OCI-LY7 (cell line): ENCODE measurements at regions not wholly inside any gene's neighbourhood (a gene's known extent, or its start where the extent isn't known, plus 50 kb on each side); places are given as distances from the start of the nearest gene placed in this dataset.
A peak's percentile ranks its signal among the peaks of the same experiment; 100 is the strongest.
"Not testable (repeated sequence)": the region's sequence is repeated elsewhere in the genome, so short reads cannot be mapped to it uniquely, and the experiment has no call there.

Experiments used
- BruUV-seq: library from RNA; stranded (reverse); fragments of 400-500 nt; replicated peaks from 2 replicates; lab custom pipeline; 2021; lab: Mats Ljungman, UMichigan
- CTCF ChIA-PET: fragments of 300-600 bp; sonication (Branson Sonifier 250); formaldehyde crosslinking; loops from one replicate; lab custom pipeline; 2022; ENCODE audit warnings: antibody characterized with exemption; ENCODE audit not compliant: unreplicated experiment; lab: Charles Lee
- POLR2A ChIA-PET: fragments of 300-600 bp; sonication (Branson Sonifier 250); formaldehyde crosslinking; loops from one replicate; lab custom pipeline; 2022; ENCODE audit warnings: antibody characterized with exemption; lab: Charles Lee
- DNase-seq: peaks from one replicate; pipeline ENCODE4 v3.0.0-alpha.2; 2015; ENCODE audit warnings: low spot score
- H2AFZ ChIP-seq: fragments of 200-600 bp; sonication (generic), shearing (Covaris generic); 2 replicates; pipeline ENCODE4 v1.6.1; 2014; ENCODE audit warnings: mild to moderate bottlenecking, antibody characterized with exemption, low read length, moderate library complexity
- H3K27ac ChIP-seq: fragments of 200-600 bp; sonication (generic); 2 replicates; pipeline ENCODE4 v1.5.1; 2014; ENCODE audit warnings: mixed run types, low read depth, mild to moderate bottlenecking, moderate library complexity, low read length, inconsistent platforms; ENCODE audit not compliant: poor library complexity, severe bottlenecking
- H3K36me3 ChIP-seq: fragments of 200-600 bp; sonication (generic); 2 replicates; pipeline ENCODE4 v1.6.1; 2014; ENCODE audit warnings: mild to moderate bottlenecking, antibody characterized with exemption, low read length, moderate library complexity, mixed read lengths; ENCODE audit not compliant: insufficient read depth
- H3K4me1 ChIP-seq: fragments of 200-600 bp; sonication (generic); 2 replicates; pipeline ENCODE4 v1.5.1; 2014; ENCODE audit warnings: mild to moderate bottlenecking, low read length; ENCODE audit not compliant: insufficient read depth, poor library complexity, severe bottlenecking
- H3K4me2 ChIP-seq: fragments of 200-600 bp; sonication (generic); 2 replicates; pipeline ENCODE4 v1.6.1; 2014; ENCODE audit warnings: mild to moderate bottlenecking, low read length
- H3K4me3 ChIP-seq: fragments of 200-600 bp; sonication (generic); 2 replicates; pipeline ENCODE4 v1.5.1; 2014; ENCODE audit warnings: mild to moderate bottlenecking, low read depth, low read length; ENCODE audit not compliant: poor library complexity, severe bottlenecking
- H3K79me2 ChIP-seq: fragments of 200-600 bp; sonication (generic); 2 replicates; pipeline ENCODE4 v1.6.1; 2016; ENCODE audit warnings: low read depth, mild to moderate bottlenecking, low read length, moderate library complexity, mixed read lengths; ENCODE audit not compliant: insufficient read depth
- H3K9me2 ChIP-seq: fragments of 200-600 bp; sonication (generic); 2 replicates; pipeline ENCODE4 v1.6.1; 2016; ENCODE audit warnings: mild to moderate bottlenecking, low read length, mixed read lengths; ENCODE audit not compliant: insufficient read depth
- H3K9me3 ChIP-seq: fragments of 200-600 bp; sonication (generic); 2 replicates; pipeline ENCODE4 v1.6.1; 2014; ENCODE audit warnings: mild to moderate bottlenecking, mixed run types, low read length, mixed read lengths
- H4K20me1 ChIP-seq: fragments of 200-600 bp; sonication (generic); 2 replicates; pipeline ENCODE4 v1.6.1; 2014; ENCODE audit warnings: mild to moderate bottlenecking, antibody characterized with exemption, low read length, moderate library complexity, mixed read lengths; ENCODE audit not compliant: insufficient read depth
- CTCF ChIP-seq: fragments of 200-600 bp; sonication (generic); conservative IDR thresholded peaks from 2 replicates; pipeline ENCODE4 v1.5.1; 2014; ENCODE audit warnings: mild to moderate bottlenecking, antibody characterized with exemption, low read length, moderate library complexity, mixed read lengths
- EZH2phosphoT487 ChIP-seq: fragments of 200-600 bp; sonication (generic); IDR thresholded peaks from 2 replicates; pipeline ENCODE4 v1.6.1; 2018; ENCODE audit warnings: low read depth, borderline replicate concordance, mild to moderate bottlenecking, mixed run types, antibody characterized with exemption, low read length, moderate library complexity, mixed read lengths
- intact Hi-C: fragments of 100-400 bp; cut with micrococcal nuclease; formaldehyde crosslinking; loops from one replicate; pipeline ENCODE4 v1.10.0; 2022; ENCODE audit not compliant: unreplicated experiment

GRCh38 chr17:21549107-21549687 lies 143.1 kb upstream of the KCNJ18 start:
- peak overlapping the region; percentile 81 for H3K4me3 ChIP-seq
- DNase-seq: peak; percentile 6
- no peak overlapping the region for H3K27ac ChIP-seq
- H3K4me1 ChIP-seq: peaks cover 21% of the 10 kb centered on the region
- peaks cover 4% of the 10 kb centered on the region; the same call in 1 of the 2 replicates for H3K36me3 ChIP-seq
- intact Hi-C loops: no loop called here
- peaks cover 6% of the 10 kb centered on the region; the same call in 1 of the 2 replicates for H3K79me2 ChIP-seq
- POLR2A ChIA-PET: interaction anchor here (0.6 to 1.3 kb wide), 4 partner anchors 8 to 421 kb away, joined by 3 to 4 read pairs (median 4); no protein-coding TSS in a partner anchor
- no peaks in the 10 kb centered on the region; the same call in 1 of the 2 replicates for H4K20me1 ChIP-seq
- no peak overlapping the region for H2AFZ ChIP-seq
- H3K4me2 ChIP-seq: peak overlapping the region; percentile 96
- H3K9me2 ChIP-seq: no peaks in the 10 kb centered on the region
- no TSS peak for BruUV-seq
- H3K9me3 ChIP-seq: no peaks in the 10 kb centered on the region
- TF ChIP-seq CTCF (no peak), EZH2phosphoT487 (no peak)
- CTCF ChIA-PET: no interaction called here

- H2AFZ ChIP-seq, H4K20me1 ChIP-seq, DNase-seq, CTCF ChIA-PET, H3K9me2 ChIP-seq, BruUV-seq, H3K79me2 ChIP-seq, intact Hi-C loops, H3K27ac ChIP-seq, H3K36me3 ChIP-seq, H3K9me3 ChIP-seq: not testable (repeated sequence)
- Histone ChIP-seq H3K4me1 (peaks cover 21% of the 10 kb centered on the region), H3K4me3 (peak overlapping the region; percentile 81), H3K4me2 (peak overlapping the region; percentile 96)
- POLR2A ChIA-PET: interaction anchor here (1.0 to 1.3 kb wide), 3 partner anchors 9 to 263 kb away, joined by 3 to 4 read pairs (median 3); no protein-coding TSS in a partner anchor
Observed at GRCh38 chr17:21550031-21550430, 142.3 kb upstream of the KCNJ18 start.

GRCh38 chr17:21551081-21551881 lies 141.0 kb upstream of the KCNJ18 start:
- H4K20me1 ChIP-seq: no peaks in the 10 kb centered on the region; the same call in 1 of the 2 replicates
- H3K9me3 ChIP-seq: no peaks in the 10 kb centered on the region
- peak overlapping the region; percentile 81 for H3K4me3 ChIP-seq
- peak overlapping the region; percentile 96 for H3K4me2 ChIP-seq
- peaks cover 21% of the 10 kb centered on the region for H3K4me1 ChIP-seq
- H3K27ac ChIP-seq: no peak overlapping the region
- no peaks in the 10 kb centered on the region for H3K36me3 ChIP-seq
- H3K79me2 ChIP-seq: peaks cover 6% of the 10 kb centered on the region; the same call in 1 of the 2 replicates
- BruUV-seq: no TSS peak
- TF ChIP-seq CTCF (no peak), EZH2phosphoT487 (no peak)
- intact Hi-C loops: no loop called here
- H2AFZ ChIP-seq: peak overlapping the region; percentile 85
- ChIA-PET CTCF (interaction anchor here (1.1 kb wide), 1 partner anchor 94 kb away, joined by 3 read pairs; no protein-coding TSS in a partner anchor), POLR2A (interaction anchor here (0.6 to 1.1 kb wide), 2 partner anchors 8 to 1078 kb away, joined by 3 to 6 read pairs; no protein-coding TSS in a partner anchor)
- peak; percentile 82 for DNase-seq
- H3K9me2 ChIP-seq: no peaks in the 10 kb centered on the region

- intact Hi-C loops, H3K4me1 ChIP-seq, DNase-seq, H3K9me2 ChIP-seq, BruUV-seq, H3K79me2 ChIP-seq, H3K27ac ChIP-seq, POLR2A ChIA-PET, H4K20me1 ChIP-seq, H3K4me2 ChIP-seq, H3K4me3 ChIP-seq, CTCF ChIA-PET, H3K36me3 ChIP-seq, H3K9me3 ChIP-seq, H2AFZ ChIP-seq: not testable (repeated sequence)
Observed at GRCh38 chr17:21558921-21559320, 133.4 kb upstream of the KCNJ18 start.
